Cerebellar nuclear complex (tissue), 1 donor: ENCODE measurements at regions not wholly inside any gene's neighbourhood (a gene's known extent, or its start where the extent isn't known, plus 50 kb on each side); places are given as distances from the start of the nearest gene placed in this dataset.
"Not testable (repeated sequence)": the region's sequence is repeated elsewhere in the genome, so short reads cannot be mapped to it uniquely, and the experiment has no call there.

Source experiments
- DNase-seq, 2 experiments: peaks; one replicate each; lab custom pipeline; 2025; lab: John Stamatoyannopoulos, UW

- DNase-seq = no peak
These were observed 84.6 kb upstream of the WDR72 start for GRCh38 chr15:53843869-53844569.

GRCh38 chr15:53843166-53843565, 83.7 kb upstream of the WDR72 start:
- no peak for DNase-seq

DNA sequence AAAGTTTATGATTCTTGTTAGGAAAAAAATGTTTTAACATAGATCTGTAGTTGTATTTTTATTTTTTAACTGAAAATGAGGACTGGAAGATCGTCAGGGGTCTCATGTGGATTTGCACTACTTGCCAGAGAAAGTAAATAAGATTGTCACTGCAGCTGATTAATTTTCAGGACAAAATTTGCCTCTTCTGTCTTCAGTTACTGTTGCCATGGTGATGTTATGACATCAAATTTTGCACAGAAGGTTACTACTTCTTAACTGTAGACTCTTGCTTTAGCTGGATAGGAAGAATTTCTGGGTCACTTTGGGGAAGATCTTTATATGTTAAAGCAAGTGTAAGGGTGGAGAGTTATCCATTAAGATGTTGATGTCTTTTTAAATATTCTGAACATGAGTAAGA, 82.2 kb upstream of the WDR72 start:
- DNase-seq = no peak

DNA sequence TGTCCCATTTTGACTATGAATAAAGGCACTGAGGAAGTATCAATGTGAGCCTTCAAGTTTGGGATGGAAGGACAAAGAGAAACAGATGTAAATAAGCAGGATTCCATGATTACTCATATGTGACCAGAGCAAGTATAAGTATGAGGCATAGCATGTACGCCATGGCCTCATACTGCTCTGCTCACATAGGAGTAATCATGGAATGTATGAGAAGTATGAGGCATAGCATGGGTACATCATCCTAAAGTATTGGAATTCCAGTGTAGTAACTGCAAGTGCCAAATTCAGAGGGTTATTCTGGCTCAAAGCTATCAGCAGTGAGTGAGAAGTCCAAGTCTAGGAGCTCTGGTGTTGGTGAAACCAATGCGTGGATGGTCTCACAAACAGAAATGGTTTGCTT, 81.2 kb upstream of the WDR72 start:
- DNase-seq = no peak

GRCh38 chr15:53837263-53837662, 77.8 kb upstream of the WDR72 start:
- DNase-seq = no peak

DNA sequence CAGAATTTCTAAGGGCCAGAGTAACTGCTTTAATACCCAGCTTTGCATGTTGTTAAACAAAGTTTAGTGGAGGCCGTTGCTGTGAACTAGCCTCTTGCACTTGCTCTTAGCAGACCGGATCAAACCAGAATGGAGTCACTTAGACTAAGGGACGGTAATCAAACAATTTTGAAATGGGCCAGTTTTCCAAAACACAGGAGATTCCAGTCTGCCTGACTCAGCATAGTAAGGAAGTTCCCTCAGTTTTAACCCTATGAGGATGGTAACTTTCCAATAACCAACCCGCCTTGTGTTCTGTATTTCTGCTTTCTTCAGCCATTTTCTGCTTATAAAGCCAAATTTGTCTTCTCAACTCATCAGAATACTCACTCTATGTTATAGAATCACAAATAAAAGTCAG, 77.2 kb upstream of the WDR72 start:
- DNase-seq = no peak

DNA sequence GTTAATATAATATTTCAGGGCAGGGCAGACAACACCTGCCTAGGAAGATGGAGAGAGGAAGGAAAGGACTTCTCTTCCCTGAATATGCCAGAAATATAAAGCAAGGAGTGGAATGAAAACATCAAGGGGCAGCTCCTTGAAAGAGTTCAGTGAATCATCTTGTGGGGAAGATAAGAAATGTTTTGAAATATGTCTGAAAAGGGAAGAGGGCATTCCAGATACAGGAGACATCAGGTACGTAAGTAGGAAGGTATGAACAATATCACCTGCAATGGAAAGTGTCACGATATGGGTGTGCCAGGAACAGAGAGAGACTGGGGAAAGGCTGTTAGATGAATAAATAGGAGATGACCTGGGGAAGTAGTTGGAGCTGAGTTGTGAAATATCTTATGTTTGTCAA, 75.8 kb upstream of the WDR72 start:
- DNase-seq = no peak

GRCh38 chr15:53834214-53834613, 74.8 kb upstream of the WDR72 start:
- DNase-seq = peak; percentile 76

GRCh38 chr15:53833134-53833624, 73.7 kb upstream of the WDR72 start:
- DNase-seq = peak in 1 of 2 experiments; percentile 54

DNA sequence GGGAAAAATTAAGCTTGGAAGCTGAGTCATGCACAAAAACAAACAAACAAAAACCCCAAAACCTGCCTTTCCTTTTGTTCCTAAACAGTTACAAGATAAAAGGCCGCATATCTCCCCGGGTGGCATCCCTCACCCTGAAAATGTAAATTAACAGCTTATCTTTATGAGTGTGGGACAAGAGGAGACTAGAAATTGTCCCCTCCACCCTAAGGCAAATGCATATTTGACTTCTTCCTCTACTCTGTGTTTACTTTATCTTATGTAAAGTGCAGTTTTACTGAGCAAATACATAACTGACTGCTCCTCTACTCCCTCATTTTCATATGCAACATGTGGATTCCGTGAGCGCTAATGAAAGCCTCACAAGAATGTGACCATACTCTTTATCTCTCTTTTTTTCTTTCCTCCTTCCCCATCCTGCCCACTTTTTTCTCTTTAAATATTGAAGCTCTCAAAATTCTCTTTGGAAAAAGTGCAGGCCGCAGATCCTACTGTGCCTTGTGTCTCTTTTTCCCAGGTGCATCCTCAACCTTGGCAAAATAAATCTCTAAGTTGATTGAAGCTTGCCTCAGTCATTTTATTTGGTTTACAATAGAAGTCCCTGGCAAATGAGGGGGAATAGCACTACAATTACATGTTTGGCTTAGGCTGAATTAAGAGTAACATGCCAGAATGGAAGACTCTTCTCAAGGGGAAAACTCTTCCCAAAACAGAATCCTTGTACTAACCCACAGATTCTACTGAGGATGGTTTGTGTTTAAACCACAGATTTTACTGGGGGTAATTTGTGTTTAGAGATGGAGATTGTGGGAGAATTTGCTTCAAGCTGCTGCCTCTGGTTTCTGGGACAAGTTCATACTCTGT, 72.7 kb upstream of the WDR72 start:
- DNase-seq = no peak

- no peak for DNase-seq
These were observed 71.4 kb upstream of the WDR72 start for GRCh38 chr15:53830707-53831386.

- DNase-seq = no peak
These were observed 70.5 kb upstream of the WDR72 start for GRCh38 chr15:53829923-53830459.

GRCh38 chr15:53829471-53829870, 70.0 kb upstream of the WDR72 start:
- no peak for DNase-seq

GRCh38 chr15:53827355-53827754, 67.9 kb upstream of the WDR72 start:
- no peak for DNase-seq

GRCh38 chr15:53811530-53811929, 52.1 kb upstream of the WDR72 start:
- DNase-seq = no peak

DNA sequence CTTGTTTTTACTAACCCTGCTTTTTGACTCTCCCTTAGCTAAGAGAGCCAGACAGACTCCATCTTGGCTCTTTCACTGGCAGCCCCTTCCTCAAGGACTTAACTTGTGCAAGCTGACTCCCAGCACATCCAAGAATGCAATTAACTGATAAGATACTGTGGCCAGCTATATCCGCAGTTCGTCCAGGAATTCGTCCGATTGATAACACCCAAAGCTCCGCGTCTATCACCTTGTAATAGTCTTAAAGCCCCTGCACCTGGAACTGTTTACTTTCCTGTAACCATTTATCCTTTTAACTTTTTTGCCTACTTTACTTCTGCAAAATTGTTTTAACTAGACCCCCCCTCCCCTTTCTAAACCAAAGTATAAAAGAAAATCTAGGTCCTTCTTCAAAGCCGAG, 50.8 kb upstream of the WDR72 start:
- DNase-seq = not testable (repeated sequence)
